ENCODE measurements at regions not wholly inside any gene's neighbourhood (a gene's known extent, or its start where the extent isn't known, plus 50 kb on each side); places are given as distances from the start of the nearest gene placed in this dataset.

GRCh38 chr21:17673261-17674020 lies 60.7 kb upstream of the BTG3 start:
- in situ Hi-C loops (cut with MboI; ENCODE audit: low pct_unique_long_range_greater_than_20kb in 2 of 9, low sequenced_read_pairs in 9 of 9, unreplicated experiment in 9 of 9): loop anchor here in 2 of 9 experiments (10.0 kb wide), 1 partner anchor 231 kb away; no protein-coding TSS in a partner anchor
- Histone ChIP-seq H3K27ac (peak overlapping the region in 1 of 2 donors; percentile 7), H3K4me1 (replicated peaks in 1 of 2) (peaks cover 0 to 8% of the 10 kb centered on the region in 2 donors), H3K4me3 (no peak overlapping the region)
- WGBS, 10 experiments: 14 to 81% (median 50%) methylated on average over 5 to 11 of the region's 11 CpGs
- ATAC-seq (replicated peaks in 6 of 8): peak in 3 of 8 experiments; percentile 35 to 92 (median 83)

GRCh38 chr21:17671733-17672132 lies 59.0 kb upstream of the BTG3 start:
- ATAC-seq (replicated peaks in 6 of 8): peak in 1 of 8 experiments; percentile 84
- 22 to 83% (median 50%) methylated on average over 1 to 4 of the region's 4 CpGs; no CpG with 5 or more reads in 4 of the 10 experiments for WGBS, 10 experiments
- Histone ChIP-seq H3K27ac (no peak overlapping the region), H3K4me1 (replicated peaks in 1 of 2) (peaks cover 0 to 8% of the 10 kb centered on the region in 2 donors), H3K4me3 (no peak overlapping the region)
- in situ Hi-C loops (cut with MboI; ENCODE audit: low pct_unique_long_range_greater_than_20kb in 2 of 9, low sequenced_read_pairs in 9 of 9, unreplicated experiment in 9 of 9): loop anchor here in 2 of 9 experiments (10.0 kb wide), 1 partner anchor 233 kb away; no protein-coding TSS in a partner anchor

- Histone ChIP-seq H3K4me3 (no peak overlapping the region), H3K4me1 (replicated peaks in 1 of 2) (peaks cover 0 to 6% of the 10 kb centered on the region in 2 donors), H3K27ac (no peak overlapping the region)
- WGBS, 10 experiments: 47 to 100% (median 70%) methylated on average over 1 to 5 of the region's 5 CpGs; no CpG with 5 or more reads in 2 of the 10 experiments
- in situ Hi-C loops (cut with MboI; ENCODE audit: low pct_unique_long_range_greater_than_20kb in 2 of 9, low sequenced_read_pairs in 9 of 9, unreplicated experiment in 9 of 9): no loop called here
- ATAC-seq (replicated peaks in 6 of 8): peak in 4 of 8 experiments; percentile 44 to 89 (median 60)
These were observed 55.9 kb upstream of the BTG3 start for GRCh38 chr21:17668479-17669140.

- in situ Hi-C loops (cut with MboI; ENCODE audit: low pct_unique_long_range_greater_than_20kb in 2 of 9, low sequenced_read_pairs in 9 of 9, unreplicated experiment in 9 of 9): no loop called here
- no peak overlapping the region for H3K4me3 ChIP-seq
- no peak overlapping the region for H3K27ac ChIP-seq
- WGBS, 10 experiments: 0 to 100% (median 69%) methylated on average over 1 to 4 of the region's 5 CpGs; no CpG with 5 or more reads in 2 of the 10 experiments
- peak in 2 of 8 experiments; percentile 71 to 82 for ATAC-seq (replicated peaks in 6 of 8)
- no peaks in the 10 kb centered on the region for H3K4me1 ChIP-seq (replicated peaks in 1 of 2)
These were observed 54.6 kb upstream of the BTG3 start for GRCh38 chr21:17667256-17667655.
